ENCODE measurements at regions not wholly inside any gene's neighbourhood (a gene's known extent, or its start where the extent isn't known, plus 50 kb on each side); places are given as distances from the start of the nearest gene placed in this dataset.

GRCh38 chr11:105368711-105369110, 229.1 kb upstream of the CARD18 start:
- FAIRE-seq, result no peak
- no peak overlapping the region for H2AFZ ChIP-seq (ENCODE audit: low read depth, low read length)
- DNase-seq (ENCODE audit: low read depth), result no peak

GRCh38 chr11:105367129-105367528, 227.6 kb upstream of the CARD18 start:
- Histone ChIP-seq H3K4me3 (ENCODE audit: insufficient read depth, low read depth, low read length) (no peak overlapping the region), H3K9ac (ENCODE audit: low read length) (no peak overlapping the region), H3K4me2 (ENCODE audit: low read length) (no peak overlapping the region), H3K27me3 (ENCODE audit: insufficient read depth, low read length) (no peaks in the 10 kb centered on the region), H4K20me1 (ENCODE audit: insufficient read depth, low read length) (no peaks in the 10 kb centered on the region), H3K79me2 (ENCODE audit: insufficient read depth, low read length) (no peaks in the 10 kb centered on the region), H3K36me3 (ENCODE audit: insufficient read depth, low read length) (no peaks in the 10 kb centered on the region), H3K27ac (ENCODE audit: low read depth, low read length) (no peak overlapping the region), H2AFZ (ENCODE audit: low read depth, low read length) (no peak overlapping the region), H3K9me3 (ENCODE audit: insufficient read depth, low read depth, low read length) (no peaks in the 10 kb centered on the region), H3K4me1 (ENCODE audit: insufficient read depth, low read length) (no peaks in the 10 kb centered on the region)
- TF ChIP-seq EZH2 (IDR thresholded peaks at IDR 0.05; ENCODE audit: insufficient read depth, low read length) (no peak), CTCF (IDR thresholded peaks at IDR 0.05; ENCODE audit: insufficient read depth, low read depth, low read length) (no peak)
- Mint-ChIP-seq H3K9me3 (ENCODE audit: unreplicated experiment) (no peaks in the 10 kb centered on the region), H3K4me3 (ENCODE audit: unreplicated experiment) (no peak overlapping the region), H3K27me3 (ENCODE audit: low read depth, unreplicated experiment) (no peaks in the 10 kb centered on the region), H3K4me1 (ENCODE audit: low read depth, unreplicated experiment) (no peaks in the 10 kb centered on the region), H3K27ac (ENCODE audit: unreplicated experiment) (no peak overlapping the region), H3K36me3 (ENCODE audit: low read depth, unreplicated experiment) (no peaks in the 10 kb centered on the region)
- no peak for FAIRE-seq
- DNase-seq (ENCODE audit: low read depth), result no peak

More at GRCh38 chr11:105368711-105369110, 229.1 kb upstream of the CARD18 start:
- no peak overlapping the region for H3K27ac Mint-ChIP-seq (ENCODE audit: unreplicated experiment)
- no peaks in the 10 kb centered on the region for H3K9me3 Mint-ChIP-seq (ENCODE audit: unreplicated experiment)
- Histone ChIP-seq H3K9me3 (ENCODE audit: insufficient read depth, low read depth, low read length) (no peaks in the 10 kb centered on the region), H3K4me2 (ENCODE audit: low read length) (no peak overlapping the region), H3K36me3 (ENCODE audit: insufficient read depth, low read length) (no peaks in the 10 kb centered on the region), H3K9ac (ENCODE audit: low read length) (no peak overlapping the region), H3K4me3 (ENCODE audit: insufficient read depth, low read depth, low read length) (no peak overlapping the region), H3K27ac (ENCODE audit: low read depth, low read length) (no peak overlapping the region), H3K4me1 (ENCODE audit: insufficient read depth, low read length) (no peaks in the 10 kb centered on the region), H3K27me3 (ENCODE audit: insufficient read depth, low read length) (no peaks in the 10 kb centered on the region), H4K20me1 (ENCODE audit: insufficient read depth, low read length) (no peaks in the 10 kb centered on the region), H3K79me2 (ENCODE audit: insufficient read depth, low read length) (no peaks in the 10 kb centered on the region)
- no peak overlapping the region for H3K4me3 Mint-ChIP-seq (ENCODE audit: unreplicated experiment)
- H3K4me1 Mint-ChIP-seq (ENCODE audit: low read depth, unreplicated experiment), result no peaks in the 10 kb centered on the region
- TF ChIP-seq EZH2 (IDR thresholded peaks at IDR 0.05; ENCODE audit: insufficient read depth, low read length) (no peak), CTCF (IDR thresholded peaks at IDR 0.05; ENCODE audit: insufficient read depth, low read depth, low read length) (no peak)
- no peaks in the 10 kb centered on the region for H3K36me3 Mint-ChIP-seq (ENCODE audit: low read depth, unreplicated experiment)
- H3K27me3 Mint-ChIP-seq (ENCODE audit: low read depth, unreplicated experiment), result no peaks in the 10 kb centered on the region

- Mint-ChIP-seq H3K27ac (ENCODE audit: unreplicated experiment) (no peak overlapping the region), H3K9me3 (ENCODE audit: unreplicated experiment) (no peaks in the 10 kb centered on the region), H3K36me3 (ENCODE audit: low read depth, unreplicated experiment) (no peaks in the 10 kb centered on the region), H3K27me3 (ENCODE audit: low read depth, unreplicated experiment) (no peaks in the 10 kb centered on the region), H3K4me1 (ENCODE audit: low read depth, unreplicated experiment) (no peaks in the 10 kb centered on the region), H3K4me3 (ENCODE audit: unreplicated experiment) (no peak overlapping the region)
- H3K79me2 ChIP-seq (ENCODE audit: insufficient read depth, low read length), result no peaks in the 10 kb centered on the region
- no peak overlapping the region for H3K27ac ChIP-seq (ENCODE audit: low read depth, low read length)
- DNase-seq (ENCODE audit: low read depth) (no peak), FAIRE-seq (no peak)
- H3K9me3 ChIP-seq (ENCODE audit: insufficient read depth, low read depth, low read length), result no peaks in the 10 kb centered on the region
- no peaks in the 10 kb centered on the region for H4K20me1 ChIP-seq (ENCODE audit: insufficient read depth, low read length)
- H2AFZ ChIP-seq (ENCODE audit: low read depth, low read length), result no peak overlapping the region
- no peaks in the 10 kb centered on the region for H3K36me3 ChIP-seq (ENCODE audit: insufficient read depth, low read length)
- no peak overlapping the region for H3K4me2 ChIP-seq (ENCODE audit: low read length)
- TF ChIP-seq EZH2 (IDR thresholded peaks at IDR 0.05; ENCODE audit: insufficient read depth, low read length) (no peak), CTCF (IDR thresholded peaks at IDR 0.05; ENCODE audit: insufficient read depth, low read depth, low read length) (no peak)
- H3K9ac ChIP-seq (ENCODE audit: low read length), result no peak overlapping the region
- H3K4me1 ChIP-seq (ENCODE audit: insufficient read depth, low read length), result no peaks in the 10 kb centered on the region
- H3K4me3 ChIP-seq (ENCODE audit: insufficient read depth, low read depth, low read length), result no peak overlapping the region
- no peaks in the 10 kb centered on the region for H3K27me3 ChIP-seq (ENCODE audit: insufficient read depth, low read length)
Measured at GRCh38 chr11:105361651-105362050, 222.1 kb upstream of the CARD18 start.
